ENCODE measurements at regions not wholly inside any gene's neighbourhood (a gene's known extent, or its start where the extent isn't known, plus 50 kb on each side); places are given as distances from the start of the nearest gene placed in this dataset.

DNA sequence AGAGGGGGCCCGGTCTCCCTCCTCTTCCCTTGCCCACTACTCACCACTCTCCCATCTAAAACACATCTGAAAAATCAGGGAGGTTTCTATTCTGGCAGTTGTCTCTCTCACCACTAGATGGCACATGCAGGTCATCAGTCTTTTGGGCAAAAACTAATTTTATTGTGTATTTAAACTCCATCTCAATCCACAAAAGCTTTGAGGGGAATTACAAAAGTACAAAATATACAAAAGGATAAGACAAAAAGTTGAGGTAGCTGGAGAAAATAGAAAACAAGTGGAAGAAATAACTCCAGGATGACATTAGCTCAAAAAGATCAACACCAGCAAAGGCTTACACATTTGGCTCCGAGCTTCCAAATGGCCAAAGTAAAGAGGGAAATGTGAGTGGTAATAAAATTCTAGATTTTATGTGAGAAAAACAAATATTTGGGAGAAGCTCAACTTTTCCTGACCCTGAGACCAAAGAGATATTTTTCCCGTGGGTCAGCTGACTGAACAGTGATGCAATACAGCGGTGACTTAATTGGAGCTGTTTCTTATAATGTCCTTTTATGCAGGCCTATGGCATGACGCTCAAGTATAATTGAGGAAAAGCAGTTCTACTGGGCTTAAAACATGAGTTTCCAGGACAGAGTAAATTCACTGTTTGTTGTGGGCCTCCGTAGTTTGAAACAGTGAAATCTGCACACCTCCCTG lies 79.8 kb upstream of the CHD6 start:
- TF ChIP-seq, protein P1, sequence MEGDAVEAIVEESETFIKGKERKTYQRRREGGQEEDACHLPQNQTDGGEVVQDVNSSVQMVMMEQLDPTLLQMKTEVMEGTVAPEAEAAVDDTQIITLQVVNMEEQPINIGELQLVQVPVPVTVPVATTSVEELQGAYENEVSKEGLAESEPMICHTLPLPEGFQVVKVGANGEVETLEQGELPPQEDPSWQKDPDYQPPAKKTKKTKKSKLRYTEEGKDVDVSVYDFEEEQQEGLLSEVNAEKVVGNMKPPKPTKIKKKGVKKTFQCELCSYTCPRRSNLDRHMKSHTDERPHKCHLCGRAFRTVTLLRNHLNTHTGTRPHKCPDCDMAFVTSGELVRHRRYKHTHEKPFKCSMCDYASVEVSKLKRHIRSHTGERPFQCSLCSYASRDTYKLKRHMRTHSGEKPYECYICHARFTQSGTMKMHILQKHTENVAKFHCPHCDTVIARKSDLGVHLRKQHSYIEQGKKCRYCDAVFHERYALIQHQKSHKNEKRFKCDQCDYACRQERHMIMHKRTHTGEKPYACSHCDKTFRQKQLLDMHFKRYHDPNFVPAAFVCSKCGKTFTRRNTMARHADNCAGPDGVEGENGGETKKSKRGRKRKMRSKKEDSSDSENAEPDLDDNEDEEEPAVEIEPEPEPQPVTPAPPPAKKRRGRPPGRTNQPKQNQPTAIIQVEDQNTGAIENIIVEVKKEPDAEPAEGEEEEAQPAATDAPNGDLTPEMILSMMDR (conservative IDR thresholded peaks at IDR 0.05; ENCODE audit: low read length): peak; percentile 90
- peak; percentile 39 for DNase-seq (ENCODE audit: low read depth)
- H3K4me3 ChIP-seq (ENCODE audit: low read length): no peak overlapping the region

DNA sequence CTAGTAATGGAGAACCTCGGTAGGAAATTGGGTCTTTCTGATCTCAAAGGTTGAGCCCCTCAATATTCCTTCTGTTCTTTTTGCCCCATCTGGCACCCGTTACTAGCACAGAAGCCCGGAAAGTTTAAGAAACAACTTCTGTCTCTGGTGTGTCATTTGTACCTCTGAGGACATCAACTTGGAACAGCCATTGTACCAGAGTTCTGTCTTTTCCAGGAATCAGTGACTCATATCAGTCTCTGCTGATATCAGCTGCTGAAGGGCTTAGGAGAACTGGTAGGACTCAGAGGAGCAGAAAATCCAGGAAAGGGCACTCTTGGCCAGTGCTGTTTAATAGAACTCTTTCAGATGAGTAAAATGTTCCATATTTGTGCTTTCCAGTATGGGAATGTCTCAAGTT lies 78.3 kb upstream of the CHD6 start:
- TF ChIP-seq, protein P1 (conservative IDR thresholded peaks at IDR 0.05; ENCODE audit: low read length): no peak
- no peak for DNase-seq (ENCODE audit: low read depth)
- no peak overlapping the region for H3K4me3 ChIP-seq (ENCODE audit: low read length)

DNA sequence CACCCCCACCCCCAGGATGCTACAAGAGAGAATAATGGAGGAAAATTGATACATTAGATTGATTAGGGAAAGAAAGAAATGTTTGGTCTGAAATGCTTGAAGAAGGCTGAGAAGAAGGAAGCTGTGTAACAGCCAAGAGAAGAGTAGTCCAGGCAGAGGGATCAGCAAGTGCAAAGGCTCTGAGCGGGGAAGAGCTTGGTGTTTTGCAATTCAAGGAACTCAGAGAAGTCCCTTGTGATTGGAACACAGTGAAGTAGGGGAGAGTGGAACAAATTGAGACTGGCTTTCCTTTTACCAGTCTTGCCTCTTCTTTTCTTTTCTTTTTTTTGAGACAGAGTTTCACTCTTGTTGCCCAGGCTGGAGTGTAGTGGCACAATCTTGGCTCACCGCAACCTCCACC lies 76.6 kb upstream of the CHD6 start:
- DNase-seq (ENCODE audit: low read depth): no peak
- H3K4me3 ChIP-seq (ENCODE audit: low read length): no peak overlapping the region
- TF ChIP-seq, protein P1 (conservative IDR thresholded peaks at IDR 0.05; ENCODE audit: low read length): no peak

DNA sequence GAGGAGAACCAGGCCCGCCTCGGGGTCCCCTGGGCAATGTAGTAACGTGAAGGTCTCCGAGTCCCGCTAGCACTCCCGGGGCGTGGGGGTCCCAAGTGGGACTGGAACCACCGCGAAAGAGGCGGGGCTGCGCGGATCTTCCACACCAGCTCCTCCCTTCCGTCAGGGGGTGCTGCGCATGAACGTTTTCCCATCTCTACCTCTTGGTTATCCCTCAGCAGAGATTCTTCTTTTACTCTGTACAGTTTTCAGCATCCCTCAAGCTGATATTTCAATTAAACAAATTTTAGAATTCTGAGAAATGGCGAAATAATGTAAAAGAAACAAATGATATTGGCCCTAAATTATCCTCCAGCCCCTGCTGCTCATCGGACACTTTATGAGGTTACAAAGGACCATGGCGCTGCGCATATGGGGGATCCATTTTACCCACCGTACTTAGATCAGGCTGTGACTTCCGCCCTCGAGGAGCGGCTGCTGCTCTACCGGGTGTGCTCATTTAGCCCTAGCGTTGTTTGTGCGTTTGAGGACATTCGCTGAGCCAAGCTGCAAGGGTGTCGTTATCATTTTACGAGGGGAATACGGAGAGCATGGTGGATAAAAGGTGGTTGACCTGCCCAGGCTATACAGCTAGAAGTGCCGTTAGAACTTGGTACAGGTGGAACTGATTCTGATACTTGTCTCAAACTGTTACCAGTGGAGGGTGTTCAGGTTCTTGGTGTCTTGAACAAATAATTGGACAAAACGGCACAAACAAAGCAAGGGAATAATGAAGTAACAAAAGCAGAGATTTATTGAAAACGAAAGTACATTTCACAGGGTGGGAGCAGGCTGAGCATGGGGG lies 75.2 kb upstream of the CHD6 start:
- peak overlapping the region; percentile 90 for H3K4me3 ChIP-seq (ENCODE audit: low read length)
- peak; percentile 89 for DNase-seq (ENCODE audit: low read depth)
- TF ChIP-seq, protein P1 (conservative IDR thresholded peaks at IDR 0.05; ENCODE audit: low read length): peak; percentile 63

DNA sequence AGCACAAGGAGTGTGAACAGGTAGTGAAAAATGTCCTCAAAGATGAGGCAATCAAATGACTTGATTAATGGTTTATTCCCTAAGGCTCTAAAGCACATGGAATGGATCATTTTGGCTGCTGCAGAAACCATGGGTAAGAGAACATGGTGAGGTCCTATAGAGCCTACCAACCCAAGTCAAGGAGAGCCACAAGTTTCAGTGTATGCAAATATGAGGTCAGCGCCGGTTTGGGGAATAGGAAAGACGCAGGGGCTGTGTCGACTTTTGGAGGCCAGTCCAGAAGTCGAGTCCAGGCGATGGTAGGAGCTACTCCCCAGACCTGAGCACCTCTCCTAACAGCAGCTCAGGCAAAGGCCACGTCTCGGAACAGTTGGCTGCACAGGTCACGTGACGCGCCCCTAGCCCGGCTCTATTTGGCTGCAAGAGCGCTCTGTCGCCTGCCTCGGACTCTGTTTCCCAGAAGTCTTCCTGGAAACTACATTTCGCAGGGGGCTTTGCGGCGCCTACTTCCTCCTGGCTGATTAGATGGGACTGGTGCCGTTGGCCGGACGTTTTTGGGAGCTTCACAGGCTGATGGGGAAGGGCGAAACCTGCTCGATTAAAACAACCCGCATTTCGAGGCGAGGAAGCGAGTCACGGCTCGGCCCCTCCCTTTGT lies 74.4 kb upstream of the CHD6 start:
- peak; percentile 55 for DNase-seq (ENCODE audit: low read depth)
- peak overlapping the region; percentile 90 for H3K4me3 ChIP-seq (ENCODE audit: low read length)
- TF ChIP-seq, protein P1 (conservative IDR thresholded peaks at IDR 0.05; ENCODE audit: low read length): no peak

DNA sequence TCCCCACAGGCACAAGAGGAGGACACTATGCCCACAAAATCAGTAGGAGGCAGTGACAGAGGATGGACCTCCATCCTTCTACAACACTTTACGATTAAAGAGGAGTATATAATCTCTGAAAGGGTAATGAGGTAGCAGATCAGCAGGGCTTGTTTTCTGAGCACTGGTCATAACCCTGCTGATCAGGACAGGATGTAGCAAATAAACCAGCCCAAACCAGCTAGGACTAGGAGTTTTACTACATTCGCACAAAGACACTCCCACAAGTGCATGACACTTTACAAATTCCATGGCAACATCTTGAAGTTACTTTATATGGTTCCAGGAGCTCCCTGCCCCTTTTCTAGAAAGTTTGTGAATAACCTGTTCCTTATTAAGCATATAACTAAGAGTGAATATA lies 73.3 kb upstream of the CHD6 start:
- no peak overlapping the region for H3K4me3 ChIP-seq (ENCODE audit: low read length)
- DNase-seq (ENCODE audit: low read depth): no peak
- TF ChIP-seq, protein P1 (conservative IDR thresholded peaks at IDR 0.05; ENCODE audit: low read length): no peak
